HG03135 (cell line): ENCODE measurements at regions not wholly inside any gene's neighbourhood (a gene's known extent, or its start where the extent isn't known, plus 50 kb on each side); places are given as distances from the start of the nearest gene placed in this dataset.
"Not testable (repeated sequence)": the region's sequence is repeated elsewhere in the genome, so short reads cannot be mapped to it uniquely, and the experiment has no call there.

Experiments
- ATAC-seq: cut with Tn5 transposase; IDR thresholded peaks from one replicate; pipeline ENCODE4 v1.9.1; 2021; ENCODE audit warnings: mild to moderate bottlenecking, moderate library complexity; ENCODE audit not compliant: unreplicated experiment

- no peak for ATAC-seq
Measured at GRCh38 chr5:10921160-10921559, 160.1 kb upstream of the DAP start.

GRCh38 chr5:10920400-10920799, 159.4 kb upstream of the DAP start:
- no peak for ATAC-seq

GRCh38 chr5:10914741-10915480, 153.9 kb upstream of the DAP start:
- no peak for ATAC-seq

- no peak for ATAC-seq
Measured at GRCh38 chr5:10913841-10914240, 152.8 kb upstream of the DAP start.

GRCh38 chr5:10913181-10913810, 152.3 kb upstream of the DAP start:
- ATAC-seq: no peak

- no peak for ATAC-seq
Measured at GRCh38 chr5:10912435-10912834, 151.4 kb upstream of the DAP start.

- ATAC-seq: no peak
Measured at GRCh38 chr5:10910261-10910660, 149.2 kb upstream of the DAP start.

GRCh38 chr5:10904862-10905432, 143.9 kb upstream of the DAP start:
- ATAC-seq: no peak

GRCh38 chr5:10903786-10904560, 142.9 kb upstream of the DAP start:
- no peak for ATAC-seq

- ATAC-seq: no peak
Measured at GRCh38 chr5:10902145-10902544, 141.1 kb upstream of the DAP start.

GRCh38 chr5:10898514-10898913, 137.5 kb upstream of the DAP start:
- no peak for ATAC-seq

- no peak for ATAC-seq
Measured at GRCh38 chr5:10896016-10896415, 135.0 kb upstream of the DAP start.

GRCh38 chr5:10894445-10895054, 133.5 kb upstream of the DAP start:
- no peak for ATAC-seq

GRCh38 chr5:10892911-10893215, 131.8 kb upstream of the DAP start:
- ATAC-seq: no peak

GRCh38 chr5:10892147-10892910, 131.3 kb upstream of the DAP start:
- ATAC-seq: no peak

GRCh38 chr5:10891193-10891592, 130.2 kb upstream of the DAP start:
- no peak for ATAC-seq

GRCh38 chr5:10886497-10886896, 125.5 kb upstream of the DAP start:
- no peak for ATAC-seq

- ATAC-seq: no peak
Measured at GRCh38 chr5:10885026-10885425, 124.0 kb upstream of the DAP start.

GRCh38 chr5:10883945-10884344, 122.9 kb upstream of the DAP start:
- ATAC-seq: not testable (repeated sequence)

GRCh38 chr5:10880934-10881333, 119.9 kb upstream of the DAP start:
- ATAC-seq: no peak

GRCh38 chr5:10876996-10877395, 116.0 kb upstream of the DAP start:
- not testable (repeated sequence) for ATAC-seq
